ENCODE measurements at regions not wholly inside any gene's neighbourhood (a gene's known extent, or its start where the extent isn't known, plus 50 kb on each side); places are given as distances from the start of the nearest gene placed in this dataset.

GRCh38 chr13:70483599-70484276 is 375.5 kb upstream of the KLHL1 start:
- no peak for DNase-seq

DNA sequence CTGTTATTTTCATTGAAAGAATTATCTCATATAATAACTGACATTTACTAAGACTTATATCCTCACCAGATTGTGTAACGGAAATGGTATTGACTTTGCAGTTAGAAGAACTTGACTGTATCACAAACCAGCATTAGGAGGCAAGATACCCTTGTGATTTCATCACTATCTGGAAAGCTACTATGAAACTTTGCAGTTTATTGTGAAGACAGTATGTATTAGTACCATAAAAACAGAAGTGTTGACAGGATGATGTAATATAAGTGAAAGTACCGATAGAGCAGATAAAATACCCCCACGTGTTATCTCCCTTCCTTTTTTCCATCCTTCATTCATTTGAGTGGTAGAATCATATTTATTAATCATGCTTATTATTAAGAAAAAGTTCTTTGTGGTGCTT is 365.7 kb upstream of the KLHL1 start:
- DNase-seq: no peak

DNA sequence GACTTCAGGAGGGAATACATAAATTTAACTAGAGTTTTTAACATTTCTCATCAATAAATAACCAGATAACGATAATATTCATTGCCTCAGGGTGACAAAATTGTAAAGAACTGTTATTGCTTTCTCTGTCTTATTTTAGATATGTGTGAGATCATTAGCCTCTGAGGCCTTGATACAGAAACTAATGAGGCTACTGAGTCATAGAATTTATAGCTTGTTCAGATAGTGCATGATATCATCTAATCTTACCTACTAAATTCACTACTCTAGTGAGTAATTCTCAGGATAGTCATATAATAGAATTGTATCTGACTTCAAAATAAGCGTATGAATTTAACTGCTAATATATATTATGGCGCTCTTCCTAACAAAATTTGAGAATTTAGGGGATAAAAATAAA is 360.8 kb upstream of the KLHL1 start:
- no peak for DNase-seq

DNA sequence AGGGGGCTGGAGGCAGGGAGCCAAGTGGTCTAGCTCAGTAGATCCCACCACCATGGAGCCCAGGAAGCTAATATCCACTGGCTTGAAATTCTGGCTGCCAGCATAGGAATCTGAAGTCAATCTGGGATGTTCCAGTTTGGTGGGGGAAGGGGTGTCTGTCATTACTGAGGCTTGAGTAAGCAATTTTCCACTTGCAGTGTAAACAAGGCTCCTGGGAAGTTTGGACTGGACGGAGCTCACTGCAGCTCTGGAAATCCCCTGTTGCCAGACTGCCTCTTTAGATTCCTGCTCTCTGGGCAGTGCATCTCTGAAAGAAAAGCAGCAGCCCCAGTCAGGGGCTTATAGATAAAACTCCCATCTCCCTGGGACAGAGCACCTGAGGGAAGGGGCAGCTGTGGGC is 349.2 kb upstream of the KLHL1 start:
- DNase-seq: no peak

DNA sequence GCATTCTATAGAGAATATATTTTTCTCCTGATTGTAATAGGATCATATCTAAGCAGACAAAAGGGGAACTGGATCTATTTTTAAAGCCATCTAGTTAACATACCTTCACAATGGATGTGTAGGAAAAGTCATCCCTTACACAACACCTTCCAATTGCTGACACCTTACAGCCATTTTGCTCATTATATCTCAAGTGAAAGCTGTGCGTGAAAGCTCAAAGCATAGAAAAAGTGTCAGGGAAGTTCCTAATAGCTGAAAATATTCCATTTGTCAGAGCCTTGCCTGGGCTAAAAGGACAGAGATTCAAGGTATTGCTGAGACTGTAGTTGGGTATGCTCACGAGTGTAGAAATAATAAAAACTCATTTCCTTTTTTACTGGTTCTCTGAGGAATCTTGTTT is 340.6 kb upstream of the KLHL1 start:
- DNase-seq: no peak

DNA sequence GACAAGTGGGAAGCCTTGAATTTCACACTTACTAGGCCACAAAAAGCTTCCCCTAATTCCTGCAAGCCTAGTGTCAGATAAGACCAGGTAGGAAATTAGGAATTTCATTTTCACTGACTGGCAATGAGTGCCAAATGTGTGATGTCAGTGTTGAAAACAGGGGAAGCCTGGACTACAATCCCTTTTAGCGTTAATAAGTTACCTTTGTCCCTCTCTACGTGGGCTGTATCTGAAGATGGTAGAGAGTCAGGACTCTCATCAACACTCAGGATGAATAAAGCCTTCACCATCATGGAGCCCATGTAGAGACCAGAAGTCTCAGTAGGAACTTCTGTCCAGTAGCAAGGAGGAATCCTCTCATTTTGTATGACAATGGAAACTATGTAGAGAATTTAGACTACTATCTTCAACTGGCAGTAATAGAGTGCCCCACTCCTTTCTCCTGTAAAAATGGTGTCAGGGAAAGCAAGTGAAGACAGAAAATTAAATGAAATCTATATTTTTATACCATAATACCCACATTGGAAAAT is 324.1 kb upstream of the KLHL1 start:
- DNase-seq: no peak

DNA sequence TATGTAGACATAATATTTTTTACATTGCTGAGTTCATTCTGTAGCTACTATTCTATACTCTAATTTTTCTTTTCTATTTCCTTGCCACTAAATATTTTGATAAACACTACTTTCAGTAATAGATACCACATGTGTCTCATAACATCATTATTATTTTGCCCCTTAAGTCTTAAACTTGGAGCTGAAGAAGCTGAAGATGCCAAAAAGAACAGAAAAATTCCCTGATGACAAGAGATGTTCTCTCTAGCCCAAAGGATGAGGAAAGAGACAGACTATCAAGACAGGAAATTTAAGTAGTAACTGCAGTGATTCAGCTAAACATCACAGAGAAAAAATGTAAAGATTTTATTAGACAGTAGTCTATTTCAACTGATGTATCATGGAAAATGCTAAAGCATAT is 322.0 kb upstream of the KLHL1 start:
- no peak for DNase-seq

GRCh38 chr13:70424928-70425327 is 316.7 kb upstream of the KLHL1 start:
- no peak for DNase-seq

GRCh38 chr13:70424428-70424827 is 316.2 kb upstream of the KLHL1 start:
- DNase-seq: no peak

DNA sequence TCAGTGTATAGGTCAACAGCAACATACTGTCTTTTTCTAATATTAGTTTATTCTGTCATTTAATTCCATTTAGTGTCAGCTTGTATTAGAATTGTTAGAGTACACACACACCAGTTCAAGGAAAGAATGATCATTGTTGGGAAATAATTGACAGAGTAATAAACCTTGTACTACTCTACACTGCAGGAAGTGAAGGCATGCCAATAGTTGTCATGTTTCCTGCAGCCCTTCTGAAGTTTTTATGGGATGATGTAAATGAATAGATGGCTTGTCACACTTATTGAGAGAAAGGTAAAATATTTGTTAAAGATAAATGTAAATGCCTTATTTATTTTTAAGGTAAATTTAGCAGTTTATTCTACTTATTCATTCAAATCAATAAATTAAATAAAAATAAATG is 306.9 kb upstream of the KLHL1 start:
- no peak for DNase-seq

GRCh38 chr13:70408865-70409264 is 300.6 kb upstream of the KLHL1 start:
- no peak for DNase-seq

- no peak for DNase-seq
These were observed 299.2 kb upstream of the KLHL1 start for GRCh38 chr13:70407486-70407885.

DNA sequence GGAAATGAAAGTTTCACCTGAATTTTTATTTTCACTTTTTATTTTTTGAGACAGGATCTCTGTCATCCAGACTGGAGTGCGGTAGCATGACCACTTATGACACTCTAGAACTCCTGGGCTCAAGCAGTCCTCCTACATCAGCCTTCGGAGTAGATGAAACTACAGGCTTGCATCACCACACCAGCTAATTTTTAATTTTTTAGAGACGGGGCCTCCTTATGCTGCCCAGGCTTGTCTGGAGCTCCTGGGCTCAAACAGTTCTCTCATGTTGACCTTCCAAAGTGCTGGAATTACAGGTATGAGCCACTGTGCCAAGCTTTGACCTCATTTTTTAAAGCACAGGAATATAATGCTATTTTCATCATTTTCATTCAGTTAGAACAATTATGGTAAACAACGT is 297.0 kb upstream of the KLHL1 start:
- DNase-seq: no peak

DNA sequence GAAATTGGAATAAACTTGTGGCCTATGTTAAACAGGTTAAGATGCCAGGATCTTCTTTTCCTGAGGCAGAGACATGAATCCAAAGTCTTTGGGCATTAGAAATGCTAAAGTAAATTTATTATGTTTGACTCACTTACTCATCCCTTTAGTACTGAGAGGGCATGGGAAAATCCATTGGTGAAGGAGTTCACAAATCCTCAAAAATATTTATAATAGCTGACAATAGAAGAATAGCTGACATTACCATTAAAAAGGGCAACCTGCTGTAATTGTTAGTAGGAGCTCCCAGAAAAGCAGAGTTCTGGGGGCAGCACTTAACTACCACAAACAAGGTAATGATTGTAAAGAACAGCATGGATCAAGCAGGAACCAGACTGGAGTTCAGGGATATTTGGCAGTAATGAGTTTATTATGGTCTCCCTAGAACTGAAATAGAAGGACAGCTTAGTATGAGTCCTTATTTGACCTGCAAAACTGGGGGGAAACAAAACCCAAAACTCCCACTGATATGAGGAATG is 285.8 kb upstream of the KLHL1 start:
- no peak for DNase-seq

- no peak for DNase-seq
These were observed 283.4 kb upstream of the KLHL1 start for GRCh38 chr13:70391678-70392077.

GRCh38 chr13:70390968-70391367 is 282.7 kb upstream of the KLHL1 start:
- no peak for DNase-seq

- DNase-seq: no peak
These were observed 281.8 kb upstream of the KLHL1 start for GRCh38 chr13:70390064-70390463.

DNA sequence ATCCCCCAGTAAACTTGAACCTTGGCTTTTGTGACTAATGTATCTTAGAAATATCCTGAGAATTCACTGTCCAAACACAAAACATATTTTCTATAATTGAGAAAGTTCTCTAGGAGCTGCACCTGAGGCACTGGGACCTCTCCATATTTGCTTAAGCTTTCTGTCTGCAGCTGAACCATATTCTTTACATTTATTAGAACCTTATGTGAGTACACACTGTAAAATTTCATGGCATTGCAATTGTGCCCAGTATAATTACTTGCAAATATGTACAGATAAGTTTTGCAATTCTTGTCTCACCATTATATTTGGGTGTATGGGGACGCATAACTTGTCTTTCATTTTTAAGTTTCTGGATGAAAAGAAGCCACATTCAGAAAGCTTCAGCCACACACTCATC is 280.7 kb upstream of the KLHL1 start:
- no peak for DNase-seq

DNA sequence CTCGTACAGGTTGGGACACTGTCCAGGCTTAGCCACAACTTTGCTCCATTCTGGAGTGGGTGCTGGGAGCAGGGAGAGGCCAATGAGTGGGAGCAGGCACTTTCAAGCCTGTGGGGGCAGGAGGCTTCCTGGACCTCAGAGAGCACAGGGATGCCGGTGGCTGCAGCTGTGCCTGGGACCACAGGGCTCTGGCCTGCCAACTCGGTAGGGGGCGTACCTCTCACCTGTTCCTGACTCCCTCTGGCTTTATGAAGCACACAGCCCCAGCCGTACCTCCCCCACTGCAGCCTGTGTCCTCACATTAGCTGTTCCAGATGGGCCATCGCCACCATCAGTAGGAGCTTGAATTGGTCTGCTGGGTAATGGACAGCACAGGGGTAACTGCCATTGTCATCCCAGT is 278.7 kb upstream of the KLHL1 start:
- no peak for DNase-seq

DNA sequence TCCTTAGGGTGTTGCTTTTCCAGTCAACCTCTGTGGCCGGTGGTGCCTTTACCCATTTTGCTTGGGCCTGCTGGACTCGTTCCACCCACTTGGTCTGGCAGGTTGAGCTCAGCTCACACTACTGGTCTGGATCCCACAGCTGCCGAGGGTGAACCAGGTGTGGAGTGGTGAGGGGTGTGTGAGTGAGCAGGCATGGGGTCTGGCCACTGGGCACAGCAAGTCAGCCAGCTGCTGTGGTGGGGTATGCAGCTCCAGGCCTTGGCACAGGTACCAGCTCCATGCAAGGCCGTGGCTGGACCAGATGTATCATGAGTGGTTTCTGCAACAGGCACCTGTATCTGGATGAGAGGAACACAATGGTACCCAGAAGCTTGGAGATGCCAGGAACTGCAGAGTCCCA is 277.6 kb upstream of the KLHL1 start:
- no peak for DNase-seq

DNA sequence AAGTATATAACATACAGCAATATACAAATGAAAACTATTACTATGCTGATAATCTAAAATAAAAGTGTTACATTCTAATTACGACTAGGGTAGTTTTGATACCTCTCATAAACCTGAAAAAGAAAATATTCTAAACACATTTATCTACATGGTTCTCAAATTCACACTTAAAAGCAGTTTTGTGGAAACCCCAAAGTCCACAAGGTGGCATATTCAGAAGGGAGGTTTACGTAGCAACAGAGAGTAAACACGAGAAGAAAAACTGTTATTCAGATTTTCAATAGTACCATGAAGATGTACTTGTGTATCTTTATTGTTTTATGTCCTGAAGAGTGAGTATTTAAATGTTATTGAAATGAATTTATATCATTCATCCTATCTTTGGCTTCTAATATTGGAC is 275.9 kb upstream of the KLHL1 start:
- no peak for DNase-seq

DNA sequence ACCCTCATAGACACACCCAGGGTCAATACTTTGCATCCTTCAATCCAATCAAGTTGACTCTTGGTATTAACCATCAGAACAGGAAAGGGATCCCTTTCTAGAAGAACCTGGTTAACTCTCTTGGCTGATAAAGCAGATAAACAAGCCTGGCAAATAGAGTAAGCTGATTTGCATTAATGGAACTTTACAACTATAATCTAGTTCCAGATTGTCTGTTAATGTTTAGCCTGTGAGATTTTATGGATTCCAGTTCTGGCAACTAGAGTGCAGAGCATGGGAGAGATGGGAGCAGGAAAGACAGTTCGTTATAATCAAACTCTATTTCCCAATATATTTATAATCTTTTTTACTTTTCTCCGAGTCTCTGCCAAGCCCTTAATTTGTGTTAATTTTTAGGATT is 272.6 kb upstream of the KLHL1 start:
- no peak for DNase-seq

DNA sequence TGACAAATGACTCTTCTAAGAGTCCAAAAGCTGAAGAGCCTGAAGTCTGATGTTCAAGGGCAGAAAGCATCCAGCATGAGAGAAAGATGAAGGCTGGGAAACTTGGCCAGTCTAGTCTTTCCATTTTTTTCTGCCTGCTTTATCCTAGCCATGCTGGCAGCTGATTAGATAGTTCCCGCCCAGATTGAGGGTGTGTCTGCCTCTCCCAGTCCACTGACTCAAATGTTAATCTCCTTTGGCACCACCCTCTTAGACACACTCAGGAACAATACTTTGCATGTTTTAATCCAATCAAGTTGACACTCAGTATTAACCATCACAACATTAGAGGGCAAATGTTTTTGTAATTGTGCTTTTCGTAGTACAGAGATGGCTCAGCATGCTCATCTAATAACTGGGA is 267.5 kb upstream of the KLHL1 start:
- DNase-seq: no peak

DNA sequence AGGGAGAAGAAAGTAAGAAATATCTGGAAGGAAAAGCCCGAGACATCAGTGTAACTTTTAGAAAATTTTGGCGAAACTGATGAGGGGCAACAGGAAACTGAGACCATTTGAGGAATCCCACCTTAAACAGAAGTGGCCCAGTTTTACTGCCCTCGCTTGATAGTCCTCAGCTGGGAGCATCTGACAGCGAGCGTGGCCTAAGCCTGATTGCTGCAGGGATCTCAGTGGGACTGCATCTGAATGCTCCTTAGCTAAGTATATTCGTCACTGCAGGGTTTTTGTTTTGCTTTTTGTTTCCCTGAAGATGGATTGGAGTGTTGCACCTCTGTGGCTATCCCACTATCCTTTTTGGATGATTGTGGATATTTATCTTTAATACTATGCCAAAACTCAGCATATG is 262.7 kb upstream of the KLHL1 start:
- no peak for DNase-seq

- no peak for DNase-seq
These were observed 258.5 kb upstream of the KLHL1 start for GRCh38 chr13:70366720-70367119.
